Brain microvascular endothelial cell (primary cell): ENCODE measurements at regions not wholly inside any gene's neighbourhood (a gene's known extent, or its start where the extent isn't known, plus 50 kb on each side); places are given as distances from the start of the nearest gene placed in this dataset.

Experiments used
- DNase-seq: peaks from one replicate; pipeline ENCODE4 v3.0.0-alpha.2; 2020
- H3K27ac ChIP-seq: fragments of 250-450 bp; sonication (Bioruptor Pico); 2 replicates; pipeline ENCODE4 v1.5.1; 2020; ENCODE audit warnings: mild to moderate bottlenecking, moderate library complexity
- H3K27me3 ChIP-seq: fragments of 250-450 bp; sonication (Bioruptor Pico); replicated peaks from 2 replicates; pipeline ENCODE4 v1.5.1; 2020; ENCODE audit warnings: mild to moderate bottlenecking
- H3K36me3 ChIP-seq: fragments of 250-450 bp; sonication (Bioruptor Pico); replicated peaks from 2 replicates; pipeline ENCODE4 v1.5.1; 2020; ENCODE audit warnings: mild to moderate bottlenecking
- H3K4me3 ChIP-seq: 2 replicates; pipeline ENCODE4 v1.5.1; 2011; ENCODE audit warnings: low read depth, mild to moderate bottlenecking, control low read depth, low read length, moderate library complexity
- in situ Hi-C: cut with HindIII; loops from 2 replicates; pipeline ENCODE4 v1.10.0; 2017; ENCODE audit warnings: low sequenced_read_pairs, low pct_ligation_motif_present
- TF ChIP-seq, protein P1 (sequence below): IDR thresholded peaks from 2 replicates; pipeline ENCODE4 v1.5.1; 2011; ENCODE audit warnings: low read depth, mild to moderate bottlenecking, moderate library complexity, low read length, control low read depth, inconsistent platforms; ENCODE audit errors: missing control alignments

DNA sequence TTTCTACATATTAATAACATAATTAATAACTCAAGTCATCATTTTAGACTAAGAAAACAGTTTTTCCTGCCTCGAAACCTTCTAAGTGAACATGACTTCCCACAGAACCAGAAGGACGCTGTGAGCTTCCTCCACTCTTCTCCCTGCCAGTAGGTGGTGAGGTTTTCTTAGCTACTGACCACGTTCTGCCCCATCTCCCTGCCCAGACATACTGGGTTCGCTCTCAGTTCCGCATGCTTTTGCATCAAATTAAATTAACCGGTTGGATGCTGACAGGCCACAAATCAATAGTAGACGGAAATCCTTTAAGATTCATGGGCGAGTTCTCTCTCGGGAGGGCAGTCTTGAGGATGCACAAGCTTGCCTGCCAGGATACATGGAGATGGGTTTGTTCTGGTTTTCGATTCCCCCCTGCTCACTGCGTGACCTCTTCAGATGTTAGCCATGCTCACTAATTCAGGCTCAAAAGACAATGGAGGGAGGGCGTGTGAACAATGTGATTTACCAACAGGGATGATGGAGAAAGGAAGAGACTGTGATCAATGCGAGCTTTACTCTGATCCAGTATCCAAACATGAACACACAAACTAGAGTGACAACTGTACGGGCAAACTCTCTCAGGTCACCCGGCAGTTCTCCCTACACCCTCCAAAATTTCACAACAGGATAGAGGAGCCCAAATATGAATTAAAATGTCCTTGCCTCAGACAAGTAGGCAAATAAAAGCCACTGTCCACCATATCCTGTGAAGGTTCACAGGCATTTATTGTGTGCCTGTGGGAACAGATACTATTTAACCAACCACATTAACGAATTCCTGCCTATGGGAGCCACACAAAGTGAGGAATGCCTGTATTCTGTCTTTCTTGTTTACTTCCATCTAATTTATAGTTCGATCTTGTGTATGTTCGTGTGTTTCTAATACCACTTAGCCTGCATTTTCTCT lies 375.7 kb downstream of the EIPR1 start:
- Histone ChIP-seq H3K4me3 (no peak overlapping the region), H3K27me3 (no peaks in the 10 kb centered on the region), H3K36me3 (no peaks in the 10 kb centered on the region), H3K27ac (no peak overlapping the region)
- in situ Hi-C loops = no loop called here
- TF ChIP-seq, protein P1, sequence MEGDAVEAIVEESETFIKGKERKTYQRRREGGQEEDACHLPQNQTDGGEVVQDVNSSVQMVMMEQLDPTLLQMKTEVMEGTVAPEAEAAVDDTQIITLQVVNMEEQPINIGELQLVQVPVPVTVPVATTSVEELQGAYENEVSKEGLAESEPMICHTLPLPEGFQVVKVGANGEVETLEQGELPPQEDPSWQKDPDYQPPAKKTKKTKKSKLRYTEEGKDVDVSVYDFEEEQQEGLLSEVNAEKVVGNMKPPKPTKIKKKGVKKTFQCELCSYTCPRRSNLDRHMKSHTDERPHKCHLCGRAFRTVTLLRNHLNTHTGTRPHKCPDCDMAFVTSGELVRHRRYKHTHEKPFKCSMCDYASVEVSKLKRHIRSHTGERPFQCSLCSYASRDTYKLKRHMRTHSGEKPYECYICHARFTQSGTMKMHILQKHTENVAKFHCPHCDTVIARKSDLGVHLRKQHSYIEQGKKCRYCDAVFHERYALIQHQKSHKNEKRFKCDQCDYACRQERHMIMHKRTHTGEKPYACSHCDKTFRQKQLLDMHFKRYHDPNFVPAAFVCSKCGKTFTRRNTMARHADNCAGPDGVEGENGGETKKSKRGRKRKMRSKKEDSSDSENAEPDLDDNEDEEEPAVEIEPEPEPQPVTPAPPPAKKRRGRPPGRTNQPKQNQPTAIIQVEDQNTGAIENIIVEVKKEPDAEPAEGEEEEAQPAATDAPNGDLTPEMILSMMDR = no peak
- no peak for DNase-seq

DNA sequence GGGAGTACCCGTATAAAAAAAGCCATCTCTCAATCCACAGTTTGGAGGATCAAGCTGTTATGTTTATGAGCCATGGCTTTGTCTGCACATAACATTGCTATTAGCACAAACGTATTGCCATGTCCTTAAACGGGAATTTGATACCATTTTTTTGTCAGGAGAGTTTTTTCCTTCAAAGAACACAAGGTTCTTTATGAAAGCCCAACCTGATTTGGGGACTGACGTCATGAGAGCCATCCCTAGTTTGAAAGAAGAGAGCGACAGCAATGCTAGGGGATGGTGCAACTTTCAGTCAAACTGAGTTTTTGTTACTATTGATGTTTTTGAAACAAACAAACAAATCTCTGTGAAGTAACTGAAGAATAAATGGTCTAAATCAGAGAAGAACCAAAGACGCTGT lies 376.6 kb downstream of the EIPR1 start:
- Histone ChIP-seq H3K4me3 (no peak overlapping the region), H3K27me3 (no peaks in the 10 kb centered on the region)

DNA sequence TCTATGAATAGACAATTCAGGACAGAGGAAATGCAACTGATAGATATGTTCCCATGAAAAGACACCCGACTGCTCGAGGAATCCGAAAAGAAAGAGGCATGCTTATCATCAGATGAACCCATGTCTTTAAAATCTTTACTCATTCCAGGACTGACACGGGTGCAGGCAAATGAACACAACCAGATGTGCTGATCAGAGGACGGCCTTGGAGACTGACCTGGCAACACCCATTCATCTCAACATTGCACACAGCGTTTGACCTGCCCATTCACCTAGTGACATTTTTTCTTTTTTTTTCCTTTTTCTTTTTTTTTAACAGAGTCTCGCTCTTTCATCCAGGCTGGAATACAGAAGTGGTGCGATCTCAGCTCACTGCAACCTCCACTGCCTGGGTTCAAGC lies 377.5 kb downstream of the EIPR1 start:
- in situ Hi-C loops = no loop called here
- Histone ChIP-seq H3K27ac (no peak overlapping the region), H3K4me3 (no peak overlapping the region), H3K27me3 (no peaks in the 10 kb centered on the region), H3K36me3 (no peaks in the 10 kb centered on the region)
- TF ChIP-seq, protein P1 = no peak
- no peak for DNase-seq

More for the DNA sequence above, 376.6 kb downstream of the EIPR1 start:
- TF ChIP-seq, protein P1 = no peak
- in situ Hi-C loops = no loop called here
- H3K27ac ChIP-seq = no peak overlapping the region
- no peaks in the 10 kb centered on the region for H3K36me3 ChIP-seq
- DNase-seq = no peak

DNA sequence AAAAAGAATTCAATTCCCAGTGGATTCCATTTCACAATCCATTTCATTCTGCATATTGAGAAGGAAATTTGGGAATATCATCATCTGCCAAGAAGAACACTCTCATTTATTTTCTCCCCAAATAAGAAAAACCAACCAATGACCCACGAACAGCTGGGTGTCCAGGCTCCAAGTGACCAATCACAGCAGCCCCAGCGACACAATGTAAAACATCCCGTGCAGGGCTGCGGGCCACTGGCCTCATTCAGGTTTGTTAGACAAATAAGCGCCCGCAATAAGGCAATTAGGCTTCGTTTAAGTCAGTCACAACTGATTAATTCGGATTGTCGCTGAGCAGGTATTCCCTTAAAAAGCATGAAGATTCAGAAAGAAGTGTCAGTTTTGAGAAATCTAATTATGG lies 378.6 kb downstream of the EIPR1 start:
- no peaks in the 10 kb centered on the region for H3K27me3 ChIP-seq
- H3K36me3 ChIP-seq = no peaks in the 10 kb centered on the region
- in situ Hi-C loops = no loop called here
- no peak overlapping the region for H3K4me3 ChIP-seq
- DNase-seq = no peak
- no peak overlapping the region for H3K27ac ChIP-seq
- TF ChIP-seq, protein P1 = no peak

DNA sequence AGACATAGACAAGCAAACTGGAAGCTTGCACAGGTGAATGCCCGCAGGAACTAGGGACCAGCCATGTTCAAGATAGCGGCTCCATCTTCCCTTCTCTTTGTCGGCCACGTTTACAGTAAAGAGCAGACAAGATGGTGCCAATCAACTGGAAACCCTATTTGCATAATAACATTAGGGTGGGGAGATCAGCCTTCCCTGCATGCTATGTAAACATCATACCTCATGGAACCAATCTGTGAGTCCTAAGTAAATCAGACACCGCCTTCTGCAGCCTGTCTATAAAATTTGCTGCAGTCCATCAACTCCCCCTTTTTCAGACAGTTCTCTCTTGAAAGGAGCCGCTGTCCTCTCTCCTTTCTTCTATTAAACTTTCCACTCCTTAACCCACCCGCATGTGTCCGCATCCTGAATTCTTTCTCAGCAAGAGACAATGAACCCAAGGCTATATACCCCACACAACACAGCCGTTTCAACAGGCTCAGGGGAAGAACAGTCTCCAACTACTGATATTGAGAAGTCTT lies 384.4 kb downstream of the EIPR1 start:
- in situ Hi-C loops = no loop called here
- no peaks in the 10 kb centered on the region for H3K36me3 ChIP-seq
- no peak for DNase-seq
- H3K27me3 ChIP-seq = no peaks in the 10 kb centered on the region
- TF ChIP-seq, protein P1 = no peak
- H3K4me3 ChIP-seq = no peak overlapping the region
- no peak overlapping the region for H3K27ac ChIP-seq
